ENCODE measurements at regions not wholly inside any gene's neighbourhood (a gene's known extent, or its start where the extent isn't known, plus 50 kb on each side); places are given as distances from the start of the nearest gene placed in this dataset.
"Not testable (repeated sequence)": the region's sequence is repeated elsewhere in the genome, so short reads cannot be mapped to it uniquely, and the experiment has no call there.

DNA sequence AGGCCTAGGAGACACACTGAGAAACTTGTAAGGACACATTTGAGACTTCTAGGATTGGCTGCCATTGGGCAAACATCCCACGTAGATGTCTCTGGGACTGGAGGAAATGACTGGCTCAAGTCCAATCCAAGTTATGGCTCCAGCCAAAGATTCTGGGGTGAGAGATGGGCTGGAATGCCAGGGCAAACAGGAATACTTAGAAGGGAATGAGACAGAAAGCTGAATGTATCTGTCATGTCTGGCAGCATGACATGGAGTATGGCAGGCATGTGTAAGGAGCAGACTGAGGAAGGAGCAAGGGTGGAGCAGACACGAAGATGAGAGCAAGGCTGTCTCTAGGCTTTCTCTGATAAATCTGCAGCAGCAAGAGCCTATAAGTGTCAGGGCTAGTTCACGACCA is 209.2 kb downstream of the PHLDA1 start:
- no peak overlapping the region for H3K27ac ChIP-seq (ENCODE audit: low read depth, low read length)
- 81 to 89% (median 83%) methylated on average over 3 of the region's 3 CpGs for WGBS, 3 donors

DNA sequence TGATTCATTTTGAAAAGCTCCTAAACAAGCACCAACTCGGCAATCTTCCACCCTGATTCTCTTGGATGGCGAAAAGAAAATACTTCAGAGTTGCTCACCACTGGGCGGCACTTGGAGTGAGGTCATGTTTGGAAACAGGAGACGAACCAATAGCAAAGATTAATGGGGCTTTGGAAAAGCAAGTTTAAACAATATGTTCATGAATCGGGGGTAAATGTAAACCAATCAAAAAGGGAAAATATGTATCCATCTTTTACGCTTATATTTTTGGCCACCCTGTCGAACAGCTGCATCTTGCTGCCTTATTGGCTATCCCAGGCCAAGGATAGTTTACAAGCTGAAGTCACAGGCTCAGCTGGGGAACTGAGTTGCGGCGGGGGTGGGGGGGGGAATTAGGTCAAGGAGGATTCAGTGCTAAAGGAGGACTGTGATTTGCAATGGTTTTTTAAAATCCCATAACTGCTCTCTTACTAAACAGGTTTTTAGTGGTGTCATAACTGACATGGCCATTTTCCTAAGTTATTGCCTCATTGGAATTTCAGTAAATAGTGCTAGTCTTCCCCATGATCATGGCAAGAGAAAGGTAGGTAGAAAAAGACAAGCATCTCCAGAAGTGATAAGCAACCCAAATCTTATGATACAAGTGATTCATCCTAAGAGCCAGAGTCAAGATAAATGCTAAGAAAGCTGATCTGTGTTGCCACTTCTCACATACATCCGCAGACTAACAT is 210.6 kb downstream of the PHLDA1 start:
- WGBS, 3 donors = 66 to 90% (median 71%) methylated on average over 10 of the region's 10 CpGs
- H3K27ac ChIP-seq (ENCODE audit: low read depth, low read length) = no peak overlapping the region

DNA sequence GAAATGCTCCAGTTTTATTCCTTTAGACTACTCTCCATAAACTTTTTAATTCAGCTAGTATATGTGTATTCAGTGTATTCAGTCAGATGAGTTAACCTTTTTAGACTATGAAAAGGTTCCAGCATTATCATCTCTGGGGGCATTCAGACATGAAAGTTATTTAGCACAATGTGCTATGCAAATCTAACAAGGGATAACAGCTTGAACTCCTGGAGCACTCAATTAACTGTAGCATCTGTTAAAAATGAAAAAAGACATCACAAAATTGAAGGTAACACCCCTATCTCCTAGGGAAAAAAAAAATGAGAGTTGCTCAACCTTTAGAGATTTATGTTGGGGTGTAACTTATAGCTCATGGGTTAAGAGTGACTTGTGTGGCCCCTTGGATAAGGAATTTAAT is 211.5 kb downstream of the PHLDA1 start:
- no peak overlapping the region for H3K27ac ChIP-seq (ENCODE audit: low read depth, low read length)

DNA sequence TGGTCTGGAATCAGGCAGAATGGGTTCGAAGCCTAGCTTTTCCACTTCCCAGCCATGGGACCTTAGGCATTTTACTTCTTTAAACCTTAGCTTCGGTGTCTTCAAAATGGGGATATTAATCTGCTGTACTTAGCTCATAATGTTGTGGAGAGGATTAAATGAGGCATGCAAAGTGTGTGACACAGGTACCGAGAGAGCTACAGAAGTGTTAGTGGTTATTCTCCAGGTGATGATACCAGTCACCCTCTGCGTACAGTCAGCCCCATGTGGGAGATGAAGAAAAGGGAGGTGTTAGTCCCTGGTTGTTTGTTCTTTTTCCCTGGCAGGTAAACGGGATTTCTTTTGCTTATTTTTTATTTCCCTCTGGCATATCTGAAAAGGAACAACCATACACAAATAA is 212.1 kb downstream of the PHLDA1 start:
- no peak overlapping the region for H3K27ac ChIP-seq (ENCODE audit: low read depth, low read length)
- 91 to 95% (median 91%) methylated on average over 5 of the region's 5 CpGs for WGBS, 3 donors

DNA sequence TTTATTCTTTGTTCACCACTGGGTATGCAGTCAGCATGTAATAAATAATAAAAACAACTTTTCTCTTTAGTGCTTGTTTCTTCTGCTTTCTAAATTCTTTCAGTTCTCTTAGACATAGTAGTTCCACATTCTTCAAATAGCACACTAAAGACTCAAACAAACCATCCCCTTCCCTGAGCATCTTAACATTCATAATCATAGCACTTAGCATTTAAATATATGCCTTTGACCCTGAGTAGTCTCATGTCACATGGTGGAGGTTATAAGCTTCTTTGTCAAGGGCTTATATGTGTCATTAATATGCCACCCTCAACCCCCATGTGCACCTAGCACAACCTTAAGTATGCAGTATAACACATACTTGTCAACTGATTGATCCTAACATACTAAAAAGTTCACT is 212.7 kb downstream of the PHLDA1 start:
- no peak overlapping the region for H3K27ac ChIP-seq (ENCODE audit: low read depth, low read length)

DNA sequence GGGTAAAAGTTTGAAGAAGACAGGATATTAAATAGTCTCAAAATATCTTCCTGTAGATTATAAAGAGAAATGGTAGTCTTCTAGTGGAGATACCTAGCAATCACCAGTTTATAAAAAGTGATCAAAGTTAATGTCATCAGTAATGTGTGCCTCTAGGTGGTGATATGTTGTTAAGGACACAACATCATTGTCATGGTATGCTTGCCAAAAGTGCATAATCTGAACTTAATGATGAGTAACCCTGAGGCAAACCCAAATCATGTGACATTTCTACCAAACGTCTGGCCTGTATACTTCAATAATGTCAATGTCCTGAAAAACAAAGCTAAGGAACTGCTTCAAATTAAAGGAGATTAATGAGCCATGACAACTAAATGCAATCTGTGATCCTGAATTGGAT is 214.7 kb downstream of the PHLDA1 start:
- 0 to 25% (median 7%) methylated on average over 1 of the region's 1 CpG for WGBS, 3 donors
- H3K27ac ChIP-seq (ENCODE audit: low read depth, low read length) = no peak overlapping the region

DNA sequence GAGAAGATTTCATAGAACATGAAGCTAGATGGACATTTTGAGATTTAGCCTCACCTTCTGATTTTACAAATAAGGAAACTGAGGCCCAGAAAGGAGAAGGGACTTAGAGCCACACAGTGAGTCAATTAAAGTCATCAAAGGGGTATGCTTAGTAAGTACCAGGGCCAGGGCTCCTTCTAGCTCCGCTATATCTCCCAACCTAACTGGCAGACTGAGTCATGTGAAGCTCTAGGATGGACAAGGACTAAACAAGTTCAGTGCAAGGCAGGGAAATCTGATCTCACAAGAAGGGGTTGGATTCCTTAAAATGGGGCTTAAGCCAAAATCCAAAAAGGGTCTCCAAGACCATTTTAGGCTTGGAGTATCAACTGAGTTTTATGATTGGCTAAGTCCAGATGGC is 215.8 kb downstream of the PHLDA1 start:
- WGBS, 3 donors = 93 to 98% (median 95%) methylated on average over 1 of the region's 1 CpG
- H3K27ac ChIP-seq (ENCODE audit: low read depth, low read length) = no peak overlapping the region

DNA sequence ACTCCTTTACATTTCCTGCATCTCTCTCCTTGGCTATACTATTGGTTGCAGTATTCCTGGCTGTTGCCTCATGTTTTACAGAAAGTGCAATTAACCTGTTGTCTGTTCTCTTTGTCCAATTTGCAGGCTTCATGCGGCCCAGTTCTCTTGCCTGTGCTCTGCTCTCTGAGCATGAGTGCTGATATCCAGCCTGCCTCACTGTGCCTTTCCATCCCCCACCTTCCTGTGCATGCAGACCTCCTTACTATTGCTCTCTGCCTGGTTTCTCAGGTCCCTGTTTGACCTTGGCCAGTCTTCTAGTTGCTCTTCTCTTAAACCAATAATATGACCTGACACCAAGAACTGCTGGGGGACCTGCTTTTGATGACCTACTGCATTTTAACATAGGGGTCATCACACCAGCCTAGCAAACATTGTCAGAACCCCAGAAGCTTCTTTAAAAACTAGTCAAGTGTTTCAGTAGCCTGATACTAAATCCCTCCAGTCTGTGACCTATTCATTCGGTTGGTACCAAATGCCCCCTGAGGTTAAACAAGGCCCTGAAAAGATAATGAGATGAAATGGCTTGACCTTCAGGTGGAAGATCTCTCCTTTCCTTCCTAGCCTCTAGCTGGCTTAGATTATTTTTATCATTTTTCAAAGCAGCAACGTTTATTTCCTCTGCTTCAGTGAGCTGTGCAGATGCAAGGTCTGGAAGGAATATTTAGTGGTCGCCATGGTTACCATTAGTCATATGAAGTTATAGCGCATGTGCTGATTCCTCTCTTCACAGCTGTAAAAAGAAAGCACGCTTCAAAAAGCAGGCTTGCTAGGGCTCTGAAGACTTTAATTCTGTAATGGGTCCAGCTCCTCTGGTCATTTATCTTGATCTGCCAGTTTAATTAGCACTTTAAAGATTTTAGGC is 216.5 kb downstream of the PHLDA1 start:
- WGBS, 3 donors = 34 to 63% (median 36%) methylated on average over 6 of the region's 6 CpGs
- no peak overlapping the region for H3K27ac ChIP-seq (ENCODE audit: low read depth, low read length)

DNA sequence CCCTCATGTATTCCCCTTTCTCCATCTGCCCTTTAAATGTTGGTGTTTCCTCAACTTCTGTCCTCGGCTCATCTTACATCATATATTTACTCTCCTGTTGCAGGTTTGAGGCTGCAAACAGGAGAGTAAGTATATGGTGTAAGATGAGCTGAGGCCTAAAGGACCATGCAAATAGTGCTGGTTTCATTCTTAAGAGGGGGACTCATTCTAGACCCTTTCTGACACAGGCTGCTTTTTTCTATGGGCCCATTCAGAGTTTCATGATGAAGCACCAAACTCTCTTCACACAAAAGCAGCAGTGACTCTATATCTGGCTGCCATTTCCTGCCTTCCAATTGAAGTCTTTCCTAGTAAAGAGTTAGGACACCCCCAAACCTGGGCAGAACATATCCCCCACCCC is 218.5 kb downstream of the PHLDA1 start:
- 79 to 95% (median 89%) methylated on average over 1 of the region's 1 CpG for WGBS, 3 donors
- H3K27ac ChIP-seq (ENCODE audit: low read depth, low read length) = no peak overlapping the region

DNA sequence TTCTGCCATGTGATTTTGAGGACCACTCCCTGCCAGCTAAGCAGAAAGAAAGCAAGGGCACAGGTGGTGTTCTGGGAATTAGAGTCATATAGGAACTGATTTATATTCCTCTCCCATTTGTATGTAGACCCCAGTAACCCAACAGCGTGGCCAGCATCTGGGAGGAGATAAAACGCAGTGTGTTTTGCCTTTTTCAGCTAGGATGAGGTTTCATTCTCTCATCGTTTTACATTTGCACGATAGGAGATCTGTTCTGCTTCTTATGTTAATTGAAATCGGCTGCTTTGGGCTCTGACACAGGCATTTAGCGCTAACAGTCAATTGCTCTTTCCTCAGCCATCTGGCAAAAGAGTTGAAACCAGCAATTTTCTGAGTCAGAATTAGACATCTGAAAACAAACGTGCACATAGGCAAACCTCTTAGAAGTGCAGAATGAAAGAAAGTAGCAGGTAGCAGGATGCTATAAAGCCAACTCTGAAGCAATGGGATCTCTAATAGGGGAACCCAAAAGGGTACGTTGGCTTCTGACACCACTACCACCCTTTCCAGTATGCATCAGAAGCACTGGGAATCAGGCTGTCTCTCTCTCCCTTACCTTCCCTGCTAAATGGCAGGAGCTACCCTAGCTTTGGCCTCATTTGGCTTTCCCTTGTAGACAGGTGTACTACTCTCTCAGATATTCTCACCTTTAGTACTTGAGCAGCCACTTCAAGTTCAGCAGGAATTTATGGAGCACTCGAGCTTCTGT is 219.1 kb downstream of the PHLDA1 start:
- WGBS, 3 donors = 62 to 72% (median 66%) methylated on average over 9 of the region's 9 CpGs
- H3K27ac ChIP-seq (ENCODE audit: low read depth, low read length) = no peak overlapping the region

DNA sequence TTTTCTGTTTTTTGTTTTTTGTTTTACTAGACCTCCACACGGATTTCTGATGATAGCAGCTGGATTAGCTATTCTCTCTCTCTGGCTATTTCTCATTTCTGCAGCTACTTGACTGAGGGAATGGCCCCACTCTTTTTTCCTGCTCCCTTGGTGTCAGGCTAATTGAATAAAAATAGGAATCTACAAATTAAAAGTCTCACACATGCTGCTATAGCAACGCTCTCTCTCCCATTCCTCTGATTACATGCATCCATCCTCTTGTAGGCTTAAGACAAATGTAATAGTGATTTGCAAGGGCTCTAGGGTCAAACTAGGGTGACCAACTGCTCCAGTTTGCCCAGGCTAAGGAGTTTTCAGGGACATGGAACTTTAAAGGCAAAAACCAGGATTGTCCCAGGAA is 221.8 kb downstream of the PHLDA1 start:
- WGBS, 3 donors = 78 to 87% (median 86%) methylated on average over 2 of the region's 2 CpGs
- no peak overlapping the region for H3K27ac ChIP-seq (ENCODE audit: low read depth, low read length)

DNA sequence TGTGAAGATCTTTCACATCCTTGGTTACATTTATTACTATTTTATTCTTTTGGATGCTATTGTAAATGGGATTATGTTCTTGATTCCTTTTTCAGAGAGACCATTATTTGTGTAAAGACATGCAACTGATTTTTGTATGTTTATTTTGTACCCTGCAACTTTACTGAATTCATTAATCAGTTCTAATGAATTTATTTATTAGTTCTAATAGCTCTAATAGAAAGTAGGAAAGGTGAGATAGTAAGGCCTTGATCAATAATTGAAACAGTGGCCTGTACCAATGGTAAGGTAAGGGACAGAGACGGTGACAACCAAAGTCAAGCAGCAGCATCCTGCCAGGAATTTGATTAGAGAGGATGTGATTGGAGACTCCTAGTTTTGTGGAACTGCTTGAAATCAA is 224.1 kb downstream of the PHLDA1 start:
- H3K27ac ChIP-seq (ENCODE audit: low read depth, low read length) = no peak overlapping the region
- WGBS, 3 donors = 67 to 94% (median 93%) methylated on average over 1 of the region's 1 CpG

DNA sequence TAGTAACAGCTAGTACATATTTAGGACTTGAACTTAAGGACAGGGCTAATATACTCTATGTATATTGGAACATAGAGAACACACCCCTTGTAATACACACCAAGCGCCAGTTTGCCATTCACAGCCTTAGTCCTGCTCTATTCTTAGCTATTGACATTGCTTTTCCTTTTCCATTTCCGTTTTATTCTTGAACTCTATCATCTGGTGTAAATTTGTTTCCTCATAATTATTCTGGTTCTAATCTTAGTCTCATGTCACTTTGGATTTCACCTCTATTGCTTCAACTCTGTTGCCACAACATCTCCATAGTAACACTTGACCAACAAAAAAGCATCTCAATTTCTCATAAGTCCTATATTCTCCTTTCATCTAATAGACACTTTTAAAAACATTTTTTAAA is 225.7 kb downstream of the PHLDA1 start:
- 65 to 78% (median 69%) methylated on average over 2 of the region's 2 CpGs for WGBS, 3 donors
- no peak overlapping the region for H3K27ac ChIP-seq (ENCODE audit: low read depth, low read length)

DNA sequence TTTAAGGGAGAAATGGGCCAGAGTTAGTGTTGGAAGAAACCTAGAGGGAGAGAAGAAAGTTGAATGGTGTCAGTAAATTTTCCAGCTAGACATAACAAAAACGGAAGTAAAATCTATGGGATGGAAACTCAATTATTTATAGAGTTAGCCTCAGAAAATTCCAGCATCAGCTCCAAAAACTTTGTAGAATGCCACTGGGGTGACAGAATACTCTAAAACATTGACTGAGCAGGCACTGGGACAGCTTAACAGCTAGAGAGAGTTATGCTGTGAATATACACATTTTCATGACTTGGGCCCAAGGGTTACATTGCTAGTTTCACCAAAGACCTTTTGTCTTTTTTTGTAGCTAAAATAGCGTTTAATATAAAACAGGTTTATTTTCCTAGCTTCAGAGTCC is 226.3 kb downstream of the PHLDA1 start:
- no peak overlapping the region for H3K27ac ChIP-seq (ENCODE audit: low read depth, low read length)
- 76 to 84% (median 81%) methylated on average over 2 of the region's 2 CpGs for WGBS, 3 donors

DNA sequence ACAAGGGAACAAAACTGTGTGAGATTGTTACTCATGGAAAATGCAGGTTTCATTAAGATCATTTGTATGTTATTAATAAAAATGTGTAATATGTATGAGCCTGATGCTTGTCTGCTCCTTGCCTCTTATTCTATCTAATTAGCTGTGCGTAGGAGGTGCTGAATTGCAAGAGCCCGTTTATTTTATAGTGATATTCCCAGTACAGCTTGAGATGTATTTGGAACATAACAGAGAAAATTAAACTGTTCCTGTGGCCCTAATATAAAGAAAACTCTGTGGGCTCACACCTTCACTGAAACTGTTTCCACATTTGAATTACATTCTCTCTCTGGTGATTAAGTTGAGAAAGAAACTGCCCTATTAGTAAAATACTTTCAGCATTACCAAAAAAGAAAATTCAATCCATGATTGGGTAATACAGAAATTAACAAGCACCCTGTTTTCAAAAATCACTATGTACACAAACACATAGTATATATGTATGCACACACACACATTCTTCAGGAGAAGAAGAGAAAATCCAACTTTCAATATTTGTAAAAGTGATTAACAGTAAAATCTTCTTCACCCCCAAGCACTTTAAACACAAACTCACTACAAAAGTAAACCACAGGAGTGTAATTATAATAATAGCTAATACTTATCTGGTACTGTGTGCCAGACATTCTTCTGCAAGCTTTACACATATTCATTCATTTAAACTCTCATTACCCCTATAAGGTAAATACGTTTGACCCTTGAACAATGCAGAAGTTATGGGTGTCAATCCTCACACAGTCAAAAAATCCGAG is 233.2 kb downstream of the PHLDA1 start:
- no peak overlapping the region for H3K27ac ChIP-seq (ENCODE audit: low read depth, low read length)
- 68 to 79% (median 76%) methylated on average over 4 of the region's 4 CpGs for WGBS, 3 donors

DNA sequence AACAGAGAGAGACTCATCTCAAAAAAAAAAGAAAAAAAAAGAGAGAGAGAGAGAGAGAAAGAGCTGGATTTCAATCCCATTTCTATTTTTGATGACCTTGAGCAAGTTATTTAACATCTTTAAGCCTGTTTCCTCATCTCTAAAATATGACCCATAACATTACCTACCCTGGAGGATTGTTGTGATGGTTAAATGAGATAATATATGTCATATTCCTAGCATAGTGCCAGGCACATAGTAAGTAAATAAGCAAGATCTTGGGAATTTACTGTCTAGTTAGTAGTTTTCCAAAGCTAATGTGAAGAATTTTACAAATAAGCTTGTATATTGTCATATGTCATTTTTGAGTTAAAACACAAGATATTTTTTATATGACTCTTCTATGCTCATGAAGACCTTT is 236.5 kb downstream of the PHLDA1 start:
- H3K27ac ChIP-seq (ENCODE audit: low read depth, low read length) = no peak overlapping the region

DNA sequence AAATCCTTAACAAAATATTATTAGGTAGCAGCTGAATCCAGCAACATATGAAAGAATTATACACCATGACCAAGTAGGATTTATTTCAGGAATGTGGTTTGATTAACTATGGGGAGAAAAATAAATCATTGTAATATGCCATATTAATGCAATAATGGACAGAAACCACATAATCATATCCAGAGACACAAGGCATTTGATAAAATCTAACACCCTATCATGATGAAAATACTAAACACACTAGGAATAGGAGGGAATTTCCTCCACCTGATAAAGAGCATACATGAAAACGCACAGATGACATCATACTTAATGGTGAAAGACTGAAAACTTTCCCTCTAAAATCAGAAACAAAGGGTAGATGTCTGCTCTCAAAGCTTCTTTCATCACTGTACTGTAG is 238.9 kb downstream of the PHLDA1 start:
- no peak overlapping the region for H3K27ac ChIP-seq (ENCODE audit: low read depth, low read length)
- WGBS, 3 donors = 0% methylated on average over 1 of the region's 1 CpG

DNA sequence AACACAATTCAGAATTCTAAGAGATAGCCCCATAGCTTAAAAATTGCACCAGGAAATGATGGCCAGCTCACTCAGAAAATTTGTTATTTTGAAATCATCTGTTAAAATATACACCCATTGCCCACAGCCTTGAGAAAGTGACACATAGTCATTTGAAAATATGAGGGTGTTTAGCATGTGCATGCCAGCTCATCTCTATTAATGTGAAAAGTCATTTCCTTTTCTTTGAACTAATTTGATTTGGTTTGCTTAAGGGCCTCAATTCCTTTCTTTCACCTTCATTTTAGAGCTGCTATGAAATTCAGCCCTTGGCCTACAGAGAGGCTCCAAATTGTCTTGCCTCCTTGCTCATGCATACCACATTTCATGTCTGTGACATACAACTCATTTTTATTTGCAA is 241.4 kb downstream of the PHLDA1 start:
- no peak overlapping the region for H3K27ac ChIP-seq (ENCODE audit: low read depth, low read length)

DNA sequence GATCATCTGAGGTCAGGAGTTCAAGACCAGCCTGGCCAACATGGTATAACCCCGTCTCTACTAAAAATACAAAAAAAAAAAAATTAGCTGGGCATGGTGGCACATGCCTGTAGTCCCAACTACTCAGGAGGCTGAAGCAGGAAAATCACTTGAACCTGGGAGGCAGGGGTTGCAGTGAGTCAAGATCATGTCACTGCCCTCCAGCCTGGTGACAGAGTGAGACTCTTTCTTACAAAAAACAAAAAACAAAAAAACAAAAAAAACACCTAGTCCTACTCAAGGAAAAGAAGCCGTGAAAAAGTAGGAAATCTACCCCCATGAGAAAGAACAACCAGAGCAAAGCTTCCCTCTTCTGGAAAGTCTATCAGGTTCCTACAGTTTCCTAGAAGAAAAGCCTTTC is 244.4 kb downstream of the PHLDA1 start:
- 91 to 98% (median 96%) methylated on average over 2 of the region's 2 CpGs for WGBS, 3 donors
- not testable (repeated sequence) for H3K27ac ChIP-seq (ENCODE audit: low read depth, low read length)

Measured in adipose tissue (tissue), 3 donors.